Coronary artery (tissue), 2 donors: ENCODE measurements at regions not wholly inside any gene's neighbourhood (a gene's known extent, or its start where the extent isn't known, plus 50 kb on each side); places are given as distances from the start of the nearest gene placed in this dataset.

Experiments used
- DNase-seq: peaks from one replicate; pipeline ENCODE4 v3.0.0-alpha.2; 2017; ENCODE audit warnings: low spot score
- H3K27ac ChIP-seq, 2 donors: fragments of 200-600 bp; sonication (generic); one replicate each; pipeline ENCODE4 v1.5.1; 2016 to 2019
- H3K4me3 ChIP-seq: fragments of 200-600 bp; sonication (generic); 2 replicates; pipeline ENCODE4 v1.5.1; 2016; ENCODE audit warnings: mild to moderate bottlenecking, moderate library complexity
- TF ChIP-seq, protein P1 (sequence below): fragments of 200-600 bp; sonication (generic); IDR thresholded peaks from one replicate; pipeline ENCODE4 v1.5.1; 2019; ENCODE audit warnings: antibody characterized with exemption

DNA sequence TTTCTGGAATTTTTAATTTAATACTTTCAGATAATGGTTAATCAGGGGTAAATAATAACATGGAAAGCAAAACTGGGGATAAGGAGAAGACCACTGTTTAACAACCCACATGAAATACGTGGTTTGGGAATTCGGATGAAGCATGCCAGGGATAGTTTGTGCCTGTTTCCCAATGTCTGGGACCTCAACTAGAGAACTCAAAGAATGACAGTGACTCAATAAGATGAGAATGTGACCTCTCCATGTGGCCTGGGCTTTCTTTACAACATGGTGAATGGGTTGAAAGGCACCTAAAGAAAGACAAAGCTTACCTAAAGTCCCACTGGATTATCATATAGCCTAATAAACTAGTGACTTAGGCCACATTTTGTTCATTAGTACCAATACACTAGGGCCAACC lies 460.3 kb upstream of the LRFN5 start:
- Histone ChIP-seq H3K4me3 (no peak overlapping the region), H3K27ac (no peak overlapping the region)
- TF ChIP-seq, protein P1, sequence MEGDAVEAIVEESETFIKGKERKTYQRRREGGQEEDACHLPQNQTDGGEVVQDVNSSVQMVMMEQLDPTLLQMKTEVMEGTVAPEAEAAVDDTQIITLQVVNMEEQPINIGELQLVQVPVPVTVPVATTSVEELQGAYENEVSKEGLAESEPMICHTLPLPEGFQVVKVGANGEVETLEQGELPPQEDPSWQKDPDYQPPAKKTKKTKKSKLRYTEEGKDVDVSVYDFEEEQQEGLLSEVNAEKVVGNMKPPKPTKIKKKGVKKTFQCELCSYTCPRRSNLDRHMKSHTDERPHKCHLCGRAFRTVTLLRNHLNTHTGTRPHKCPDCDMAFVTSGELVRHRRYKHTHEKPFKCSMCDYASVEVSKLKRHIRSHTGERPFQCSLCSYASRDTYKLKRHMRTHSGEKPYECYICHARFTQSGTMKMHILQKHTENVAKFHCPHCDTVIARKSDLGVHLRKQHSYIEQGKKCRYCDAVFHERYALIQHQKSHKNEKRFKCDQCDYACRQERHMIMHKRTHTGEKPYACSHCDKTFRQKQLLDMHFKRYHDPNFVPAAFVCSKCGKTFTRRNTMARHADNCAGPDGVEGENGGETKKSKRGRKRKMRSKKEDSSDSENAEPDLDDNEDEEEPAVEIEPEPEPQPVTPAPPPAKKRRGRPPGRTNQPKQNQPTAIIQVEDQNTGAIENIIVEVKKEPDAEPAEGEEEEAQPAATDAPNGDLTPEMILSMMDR, result no peak

DNA sequence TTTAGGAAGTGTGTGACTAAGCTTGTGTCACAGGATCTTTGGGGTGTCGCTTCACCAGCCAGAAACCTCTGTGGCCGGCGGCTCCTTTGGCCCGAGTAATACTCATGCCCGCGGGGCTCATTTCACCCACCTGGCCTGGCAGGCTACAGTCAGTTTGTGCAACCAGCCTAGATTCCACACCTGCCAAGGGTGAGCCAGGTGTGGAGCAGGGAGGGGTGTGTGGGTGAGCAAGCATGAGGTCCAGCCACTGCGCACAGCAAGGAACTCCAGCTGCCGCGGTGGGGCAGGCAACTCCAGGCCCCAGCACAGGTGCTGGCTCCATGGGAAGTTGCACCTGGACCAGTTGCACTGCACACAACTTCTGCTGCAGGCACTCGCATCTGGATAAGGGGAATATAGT lies 462.3 kb upstream of the LRFN5 start:
- no peak overlapping the region for H3K27ac ChIP-seq
- no peak for DNase-seq
- TF ChIP-seq, protein P1, result no peak
- no peak overlapping the region for H3K4me3 ChIP-seq

More for the DNA sequence above, 460.3 kb upstream of the LRFN5 start:
- no peak for DNase-seq

DNA sequence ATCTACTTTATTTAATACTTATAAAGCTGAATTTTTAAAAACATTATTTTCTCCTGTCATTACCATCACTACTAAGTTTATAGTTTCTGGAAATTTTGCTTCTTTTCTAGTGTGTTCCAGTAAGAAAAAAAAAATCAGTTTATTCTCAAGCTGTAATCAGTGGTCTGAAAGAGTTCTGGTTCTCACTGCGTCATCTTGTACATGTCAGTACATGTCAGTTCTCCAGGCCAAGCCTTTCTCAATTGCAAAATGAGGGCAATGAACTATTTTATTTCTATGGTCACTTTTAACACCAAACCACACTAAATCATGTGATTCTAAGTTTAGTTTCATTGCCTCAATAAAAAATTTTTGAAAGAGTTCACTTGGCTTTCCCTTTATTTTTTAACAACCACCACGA lies 468.9 kb upstream of the LRFN5 start:
- no peak for DNase-seq
- TF ChIP-seq, protein P1, result no peak
- H3K4me3 ChIP-seq, result no peak overlapping the region
- no peak overlapping the region for H3K27ac ChIP-seq

DNA sequence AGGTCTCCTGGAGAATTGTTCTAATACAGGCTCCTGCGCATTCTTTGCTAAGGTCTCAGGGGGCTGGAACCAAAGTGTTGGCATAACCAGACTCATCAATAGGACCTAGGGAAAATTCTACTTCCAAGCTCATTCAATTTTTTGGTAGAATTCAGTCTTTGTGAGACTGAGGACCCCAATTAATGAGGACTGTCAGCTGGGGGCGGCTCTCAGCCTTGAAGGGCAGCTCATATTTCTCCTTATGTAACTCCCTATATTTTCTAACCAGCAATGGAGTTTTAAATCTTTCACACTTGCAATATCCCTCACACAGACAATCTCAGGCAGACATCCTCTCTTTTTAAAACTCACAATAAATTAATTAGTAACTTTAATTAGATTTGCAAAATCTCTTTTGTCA lies 476.4 kb upstream of the LRFN5 start:
- no peak for DNase-seq
- TF ChIP-seq, protein P1, result no peak
- H3K4me3 ChIP-seq, result no peak overlapping the region
- no peak overlapping the region for H3K27ac ChIP-seq

DNA sequence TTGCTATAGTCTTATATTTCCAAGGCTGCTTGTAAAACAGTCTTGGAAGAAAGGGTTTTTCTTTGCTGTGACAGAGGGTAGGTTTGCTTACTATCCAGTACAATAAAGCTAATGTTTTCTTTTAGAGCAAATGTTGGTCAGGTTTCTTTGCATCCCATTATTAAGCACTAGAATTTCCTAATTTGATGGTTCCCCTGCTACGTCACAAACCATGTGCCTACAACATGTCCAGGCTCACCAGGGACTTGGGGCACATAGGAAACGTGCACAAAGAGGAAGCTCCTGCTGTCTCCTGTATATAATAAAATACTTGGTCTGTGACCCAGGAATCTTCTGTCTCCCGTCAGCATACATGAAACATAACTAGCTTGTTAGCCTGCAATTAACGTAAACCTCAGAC lies 486.3 kb upstream of the LRFN5 start:
- no peak overlapping the region for H3K4me3 ChIP-seq
- no peak overlapping the region for H3K27ac ChIP-seq
- no peak for DNase-seq
- TF ChIP-seq, protein P1, result no peak

DNA sequence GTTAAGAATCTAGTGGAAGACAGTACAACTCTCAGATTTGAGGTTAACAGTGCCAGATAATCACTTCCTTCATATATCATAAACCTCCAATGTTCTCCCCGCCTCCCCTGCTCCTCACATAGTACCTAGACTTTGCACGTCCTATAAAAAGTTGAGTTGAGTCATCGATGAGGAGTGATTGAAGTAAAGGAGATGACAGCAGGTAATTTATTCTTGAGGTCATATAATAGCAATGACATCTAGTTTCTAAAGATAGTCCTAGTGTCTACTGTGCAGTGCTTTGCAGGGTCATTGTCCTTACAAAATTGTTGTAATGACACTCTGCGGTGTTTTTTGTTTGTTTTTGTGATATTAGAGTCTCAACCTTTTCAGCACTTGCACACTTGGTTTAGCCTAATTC lies 510.5 kb upstream of the LRFN5 start:
- TF ChIP-seq, protein P1, result no peak

DNA sequence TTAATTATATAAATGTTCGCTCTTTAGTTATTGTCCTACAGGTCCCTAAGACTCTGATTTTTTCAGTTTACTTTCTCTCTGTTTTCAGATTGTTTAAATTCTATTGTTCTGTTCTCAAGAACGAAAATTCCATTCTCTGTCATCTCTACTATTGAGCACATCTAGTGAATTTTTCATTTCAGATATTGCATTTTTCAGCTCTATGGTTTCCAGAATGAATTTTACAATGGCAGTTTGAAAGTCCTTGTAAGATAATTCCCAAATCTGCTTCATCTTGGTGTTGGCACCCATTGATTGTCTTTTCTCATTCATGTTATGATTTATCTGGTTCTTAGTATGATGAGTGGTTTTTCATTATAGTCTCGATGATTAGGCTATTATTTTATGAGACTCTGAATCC lies 519.6 kb upstream of the LRFN5 start:
- Histone ChIP-seq H3K27ac (no peak overlapping the region), H3K4me3 (no peak overlapping the region)
- DNase-seq, result no peak
- TF ChIP-seq, protein P1, result no peak

More for the DNA sequence above, 510.5 kb upstream of the LRFN5 start:
- DNase-seq, result no peak
- Histone ChIP-seq H3K27ac (no peak overlapping the region), H3K4me3 (no peak overlapping the region)
